Spleen (tissue), 11 donors: ENCODE measurements at regions not wholly inside any gene's neighbourhood (a gene's known extent, or its start where the extent isn't known, plus 50 kb on each side); places are given as distances from the start of the nearest gene placed in this dataset.

Source experiments
- DNase-seq: peaks from one replicate; pipeline ENCODE4 v3.0.0-alpha.2; 2020
- H3K27ac ChIP-seq, 8 donors: fragments of 200-600 bp; sonication (generic) in 7 of 8; 1 replicate in 4 of 8; 2 replicates in 4 of 8; pipeline versions ENCODE4 v1.5.0 to v1.8.0; 2016 to 2021; ENCODE audit warnings: inconsistent platforms in 4 of 8, mild to moderate bottlenecking in 4 of 8, moderate library complexity in 1 of 8
- H3K27me3 ChIP-seq, 7 donors: fragments of 200-600 bp; sonication (generic) in 6 of 7; replicated peaks in 1 of 7; 1 replicate in 4 of 7; 2 replicates in 3 of 7; pipeline versions ENCODE4 v1.5.0 to v1.8.0; 2016 to 2021; ENCODE audit warnings: inconsistent platforms in 3 of 7, mild to moderate bottlenecking in 1 of 7
- H3K36me3 ChIP-seq, 6 donors: fragments of 200-600 bp; sonication (generic) in 5 of 6; 1 replicate in 4 of 6; 2 replicates in 2 of 6; pipeline versions ENCODE4 v1.5.0 to v1.8.0; 2016 to 2021; ENCODE audit warnings: inconsistent platforms in 2 of 6
- H3K4me1 ChIP-seq, 6 donors: fragments of 200-600 bp; sonication (generic) in 5 of 6; 1 replicate in 3 of 6; 2 replicates in 3 of 6; pipeline versions ENCODE4 v1.5.0 to v1.8.0; 2016 to 2021; ENCODE audit warnings: inconsistent platforms in 3 of 6
- H3K4me3 ChIP-seq, 8 donors: fragments of 200-600 bp; sonication (generic) in 7 of 8; 1 replicate in 4 of 8; 2 replicates in 4 of 8; pipeline versions ENCODE4 v1.5.0 to v1.8.0; 2016 to 2021; ENCODE audit warnings: inconsistent platforms in 4 of 8, mild to moderate bottlenecking in 4 of 8, moderate library complexity in 2 of 8
- H3K9me3 ChIP-seq, 8 donors: fragments of 200-600 bp; sonication (generic) in 7 of 8; 1 replicate in 4 of 8; 2 replicates in 4 of 8; pipeline versions ENCODE4 v1.5.0 to v1.8.0; 2016 to 2021; ENCODE audit warnings: inconsistent platforms in 4 of 8
- CTCF ChIP-seq, 11 experiments: fragments of 200-600 bp in 7 of 11; fragments of 450-650 bp in 4 of 11; sonication (generic) in 4 of 11; IDR thresholded peaks in 8 of 11; conservative IDR thresholded peaks in 3 of 11; 1 replicate in 7 of 11; 2 replicates in 4 of 11; pipeline versions ENCODE4 v1.4.0 to v1.8.0; 2016 to 2021; ENCODE audit warnings: antibody characterized with exemption in 11 of 11, inconsistent platforms in 4 of 11, mild to moderate bottlenecking in 1 of 11
- POLR2A ChIP-seq, 3 donors: fragments of 450-650 bp; IDR thresholded peaks; one replicate each; pipeline ENCODE4 v1.5.1; 2017; ENCODE audit warnings: antibody characterized with exemption in 3 of 3, mild to moderate bottlenecking in 1 of 3
- POLR2AphosphoS5 ChIP-seq, 3 donors: sonication (generic); formaldehyde crosslinking; IDR thresholded peaks; one replicate each; pipeline ENCODE4 v1.5.1; 2017; ENCODE audit warnings: antibody characterized with exemption in 3 of 3
- WGBS, 5 donors: extraction: QIAGEN DNeasy Blood & Tissue Kit in 3 of 5; methylation state at CpG; one replicate each; pipeline versions ENCODE4 v1.1.5 to v1.1.7; 2013 to 2018; 5-methylcytosine and 5-hydroxymethylcytosine counted together
- intact Hi-C: fragments of 100-400 bp; cut with DNase I; formaldehyde crosslinking; loops from one replicate; pipeline ENCODE4 v1.15.0; 2023; ENCODE audit warnings: low total_unique reads
- donor health status: healthy with polysubstance abuse.
- donor health status: DM: no; HTN: no; CAD: no; lungs with moderate emphysema.
- donor health status: DM: no; HTN: no; CAD: no.
- donor health status: Bipolar disorder and iron deficiency.
- donor health status: healthy.
- donor health status: DM: no; HTN: no; CAD: no.
- donor health status: DM: yes; HTN: yes; CAD: no.

- no peak overlapping the region for H3K4me3 ChIP-seq
- intact Hi-C loops = no loop called here
- H3K9me3 ChIP-seq = no peaks in the 10 kb centered on the region
- no peaks in the 10 kb centered on the region for H3K36me3 ChIP-seq
- DNase-seq = no peak
- no peak overlapping the region for H3K27ac ChIP-seq
- WGBS, 5 donors = 66 to 83% (median 78%) methylated on average over 3 to 4 of the region's 4 CpGs
- no peaks in the 10 kb centered on the region for H3K4me1 ChIP-seq
- peaks cover 0 to 5% (median 0%) of the 10 kb centered on the region in 7 donors for H3K27me3 ChIP-seq
- no peak for TF ChIP-seq POLR2A (IDR thresholded peaks at IDR 0.05)
- TF ChIP-seq CTCF (IDR thresholded peaks at IDR 0.05 in 8 of 11, conservative IDR thresholded peaks at IDR 0.05 in 3 of 11) = no peak
- TF ChIP-seq POLR2AphosphoS5 (IDR thresholded peaks at IDR 0.05) = no peak
Observed at GRCh38 chr10:10854725-10855124, 162.9 kb upstream of the CELF2 start.

GRCh38 chr10:10855151-10855581 is 162.5 kb upstream of the CELF2 start:
- no peak for TF ChIP-seq POLR2AphosphoS5 (IDR thresholded peaks at IDR 0.05)
- no peak for TF ChIP-seq POLR2A (IDR thresholded peaks at IDR 0.05)
- no peak for TF ChIP-seq CTCF (IDR thresholded peaks at IDR 0.05 in 8 of 11, conservative IDR thresholded peaks at IDR 0.05 in 3 of 11)
- Histone ChIP-seq H3K27ac (no peak overlapping the region), H3K4me1 (no peaks in the 10 kb centered on the region), H3K27me3 (peaks cover 0 to 5% (median 0%) of the 10 kb centered on the region in 7 donors), H3K9me3 (no peaks in the 10 kb centered on the region), H3K36me3 (no peaks in the 10 kb centered on the region), H3K4me3 (no peak overlapping the region)
- WGBS, 5 donors = 11 to 32% (median 13%) methylated on average over 1 of the region's 1 CpG
- intact Hi-C loops = no loop called here
- no peak for DNase-seq

GRCh38 chr10:10860455-10860976 is 157.2 kb upstream of the CELF2 start:
- Histone ChIP-seq H3K9me3 (peaks cover 0 to 7% (median 0%) of the 10 kb centered on the region in 8 donors), H3K27ac (no peak overlapping the region), H3K27me3 (no peaks in the 10 kb centered on the region), H3K36me3 (no peaks in the 10 kb centered on the region), H3K4me1 (no peaks in the 10 kb centered on the region), H3K4me3 (no peak overlapping the region)
- DNase-seq = no peak
- TF ChIP-seq POLR2AphosphoS5 (IDR thresholded peaks at IDR 0.05) (no peak), POLR2A (IDR thresholded peaks at IDR 0.05) (no peak), CTCF (IDR thresholded peaks at IDR 0.05 in 8 of 11, conservative IDR thresholded peaks at IDR 0.05 in 3 of 11) (no peak)
- WGBS, 5 donors = 35 to 52% (median 44%) methylated on average over 2 of the region's 2 CpGs
- intact Hi-C loops = no loop called here

GRCh38 chr10:10865303-10865702 is 152.4 kb upstream of the CELF2 start:
- H3K9me3 ChIP-seq = peaks cover 0 to 7% (median 0%) of the 10 kb centered on the region in 8 donors
- intact Hi-C loops = no loop called here
- no peak for DNase-seq
- no peaks in the 10 kb centered on the region for H3K27me3 ChIP-seq
- H3K27ac ChIP-seq = no peak overlapping the region
- no peaks in the 10 kb centered on the region for H3K4me1 ChIP-seq
- no peaks in the 10 kb centered on the region for H3K36me3 ChIP-seq
- TF ChIP-seq POLR2A (IDR thresholded peaks at IDR 0.05) = no peak
- WGBS, 5 donors = 65 to 86% (median 83%) methylated on average over 3 of the region's 3 CpGs
- H3K4me3 ChIP-seq = no peak overlapping the region

- intact Hi-C loops = no loop called here
- H3K36me3 ChIP-seq = no peaks in the 10 kb centered on the region
- peaks cover 0 to 1% (median 0%) of the 10 kb centered on the region in 8 donors for H3K9me3 ChIP-seq
- no peak overlapping the region for H3K27ac ChIP-seq
- no peak for TF ChIP-seq POLR2AphosphoS5 (IDR thresholded peaks at IDR 0.05)
- TF ChIP-seq CTCF (IDR thresholded peaks at IDR 0.05 in 8 of 11, conservative IDR thresholded peaks at IDR 0.05 in 3 of 11) = no peak
- TF ChIP-seq POLR2A (IDR thresholded peaks at IDR 0.05) = no peak
- DNase-seq = no peak
- H3K4me3 ChIP-seq = no peak overlapping the region
- peaks cover 0 to 5% (median 0%) of the 10 kb centered on the region in 7 donors for H3K27me3 ChIP-seq
- no peaks in the 10 kb centered on the region for H3K4me1 ChIP-seq
- WGBS, 5 donors = 90 to 94% (median 93%) methylated on average over 6 of the region's 6 CpGs
Observed at GRCh38 chr10:10865913-10866312, 151.8 kb upstream of the CELF2 start.
